A673 (cell line): ENCODE measurements at regions not wholly inside any gene's neighbourhood (a gene's known extent, or its start where the extent isn't known, plus 50 kb on each side); places are given as distances from the start of the nearest gene placed in this dataset.

Experiments
- EZH2 ChIP-seq: fragments of 200-600 bp; sonication (generic); IDR thresholded peaks from 2 replicates; pipeline ENCODE4 v1.6.1; 2017; ENCODE audit warnings: borderline replicate concordance, low read depth, mild to moderate bottlenecking, mixed read lengths, antibody characterized with exemption, low read length; ENCODE audit not compliant: poor library complexity, severe bottlenecking
- TF ChIP-seq, protein P1 (sequence below): fragments of 300-800, 200-600 bp; sonication (generic); conservative IDR thresholded peaks from 2 replicates; pipeline ENCODE4 v1.5.1; 2017; ENCODE audit warnings: low read depth, mild to moderate bottlenecking, antibody characterized with exemption, low read length, moderate library complexity, mixed read lengths

DNA sequence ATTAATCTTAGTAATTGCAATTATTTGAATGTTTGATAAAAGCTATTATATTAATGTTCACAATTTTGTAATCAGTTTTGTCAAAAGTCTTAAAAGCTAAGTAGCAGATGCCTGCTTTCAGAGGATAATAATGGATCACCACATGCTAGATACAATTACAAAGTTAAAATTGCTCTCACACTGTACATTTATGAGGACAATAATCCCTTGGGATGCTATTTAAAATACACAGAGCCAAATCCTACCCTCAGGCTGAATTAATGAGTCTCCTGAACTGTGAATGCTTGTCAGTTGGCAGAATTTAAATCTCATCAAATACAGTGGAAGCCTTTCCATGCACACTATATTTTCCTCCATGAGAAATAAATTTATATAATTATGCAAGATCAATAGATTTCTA is 153.3 kb upstream of the SYNCRIP start:
- TF ChIP-seq, protein P1, sequence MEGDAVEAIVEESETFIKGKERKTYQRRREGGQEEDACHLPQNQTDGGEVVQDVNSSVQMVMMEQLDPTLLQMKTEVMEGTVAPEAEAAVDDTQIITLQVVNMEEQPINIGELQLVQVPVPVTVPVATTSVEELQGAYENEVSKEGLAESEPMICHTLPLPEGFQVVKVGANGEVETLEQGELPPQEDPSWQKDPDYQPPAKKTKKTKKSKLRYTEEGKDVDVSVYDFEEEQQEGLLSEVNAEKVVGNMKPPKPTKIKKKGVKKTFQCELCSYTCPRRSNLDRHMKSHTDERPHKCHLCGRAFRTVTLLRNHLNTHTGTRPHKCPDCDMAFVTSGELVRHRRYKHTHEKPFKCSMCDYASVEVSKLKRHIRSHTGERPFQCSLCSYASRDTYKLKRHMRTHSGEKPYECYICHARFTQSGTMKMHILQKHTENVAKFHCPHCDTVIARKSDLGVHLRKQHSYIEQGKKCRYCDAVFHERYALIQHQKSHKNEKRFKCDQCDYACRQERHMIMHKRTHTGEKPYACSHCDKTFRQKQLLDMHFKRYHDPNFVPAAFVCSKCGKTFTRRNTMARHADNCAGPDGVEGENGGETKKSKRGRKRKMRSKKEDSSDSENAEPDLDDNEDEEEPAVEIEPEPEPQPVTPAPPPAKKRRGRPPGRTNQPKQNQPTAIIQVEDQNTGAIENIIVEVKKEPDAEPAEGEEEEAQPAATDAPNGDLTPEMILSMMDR: no peak
- no peak for TF ChIP-seq EZH2
